Activated CD8-positive, alpha-beta memory T cell treated with anti-CD3 and anti-CD28 coated beads for 1 hour (primary cell): ENCODE measurements at regions not wholly inside any gene's neighbourhood (a gene's known extent, or its start where the extent isn't known, plus 50 kb on each side); places are given as distances from the start of the nearest gene placed in this dataset.

ENCODE experiments used
- DNase-seq, 2 donors: peaks; one replicate each; pipeline ENCODE4 v3.0.0-alpha.2; 2020; ENCODE audit warnings: low read depth in 1 of 2; ENCODE audit errors: extremely low read depth in 1 of 2

DNA sequence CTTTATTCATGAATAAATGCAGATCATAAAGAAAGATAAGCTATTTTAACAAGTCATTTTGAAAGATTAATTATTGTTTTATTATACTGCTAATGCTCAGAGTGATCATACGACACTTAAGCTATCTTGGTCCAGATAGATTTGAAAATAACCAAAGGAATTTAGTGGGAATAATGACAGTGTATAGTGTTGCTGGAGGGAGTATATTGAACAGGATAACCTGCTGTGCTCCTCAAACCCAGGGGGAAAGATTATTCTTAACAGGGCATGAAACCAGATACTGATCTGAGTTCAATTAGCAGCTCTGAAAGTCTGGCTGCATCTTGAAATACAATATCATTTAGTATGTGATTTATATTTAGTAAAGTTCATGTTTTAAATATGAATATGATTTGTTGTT is 216.3 kb upstream of the ITGA4 start:
- DNase-seq, result no peak

DNA sequence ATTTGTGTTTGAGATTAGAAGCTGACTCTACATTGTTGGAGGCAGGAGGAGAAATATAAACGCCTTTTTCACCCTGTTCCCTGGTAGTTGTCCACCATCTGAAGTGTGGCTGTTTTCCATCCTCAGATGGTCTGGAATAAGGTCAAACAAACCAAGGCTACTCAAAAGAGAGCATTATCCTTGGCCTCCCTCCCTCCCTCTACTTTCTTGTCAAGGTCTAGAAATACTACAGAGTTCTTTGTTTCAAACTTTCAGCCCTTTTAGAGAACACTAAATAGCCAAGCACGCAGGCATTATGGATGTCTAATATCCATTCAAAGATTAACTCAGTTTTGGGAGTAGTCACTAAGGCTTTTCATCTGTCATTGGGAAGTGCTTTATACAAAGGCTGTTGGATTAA is 215.8 kb upstream of the ITGA4 start:
- DNase-seq, result no peak

- no peak for DNase-seq
Observed at GRCh38 chr2:181241797-181242196, 215.4 kb upstream of the ITGA4 start.

DNA sequence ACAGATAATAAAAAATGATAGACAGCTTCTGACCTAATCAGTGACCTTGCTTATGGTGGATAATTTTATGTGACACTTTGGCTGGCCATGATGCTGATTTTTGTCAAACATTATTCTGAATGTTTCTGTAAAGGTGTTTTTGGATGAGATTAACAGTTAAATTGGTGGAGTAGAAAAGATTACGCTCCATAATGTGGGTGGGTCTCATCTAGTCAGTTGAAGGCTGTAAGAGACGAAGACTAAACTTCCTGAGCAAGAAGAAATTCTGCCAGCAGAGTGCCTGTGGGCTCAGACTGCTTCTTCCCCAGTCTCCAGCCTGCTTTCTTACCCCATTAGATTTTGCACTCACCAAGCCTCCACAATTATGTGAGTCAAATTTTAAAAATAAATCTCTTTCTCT is 214.9 kb upstream of the ITGA4 start:
- DNase-seq, result no peak

DNA sequence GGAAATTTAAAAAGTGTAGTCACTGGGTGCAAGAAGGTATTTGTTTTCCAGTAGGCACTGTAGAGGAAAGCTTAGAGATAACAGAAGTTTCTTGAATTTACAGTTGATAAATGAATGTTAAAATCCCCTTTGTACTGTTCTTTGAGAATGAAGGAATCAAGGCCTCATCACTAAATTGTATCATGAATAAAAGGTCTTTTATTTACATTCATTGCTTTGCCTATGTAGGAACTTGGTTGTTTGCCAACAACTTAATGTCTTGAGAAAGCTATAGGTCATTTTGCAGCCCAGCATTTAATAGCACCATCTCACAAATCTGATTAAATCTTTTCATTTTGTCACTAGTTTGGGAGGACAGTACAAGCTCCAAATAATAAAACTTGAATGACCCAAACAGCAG is 213.9 kb upstream of the ITGA4 start:
- no peak for DNase-seq

GRCh38 chr2:181250691-181251090 is 206.5 kb upstream of the ITGA4 start:
- no peak for DNase-seq

- no peak for DNase-seq
Observed at GRCh38 chr2:181252262-181253148, 204.7 kb upstream of the ITGA4 start.

- no peak for DNase-seq
Observed at GRCh38 chr2:181253438-181253837, 203.7 kb upstream of the ITGA4 start.

DNA sequence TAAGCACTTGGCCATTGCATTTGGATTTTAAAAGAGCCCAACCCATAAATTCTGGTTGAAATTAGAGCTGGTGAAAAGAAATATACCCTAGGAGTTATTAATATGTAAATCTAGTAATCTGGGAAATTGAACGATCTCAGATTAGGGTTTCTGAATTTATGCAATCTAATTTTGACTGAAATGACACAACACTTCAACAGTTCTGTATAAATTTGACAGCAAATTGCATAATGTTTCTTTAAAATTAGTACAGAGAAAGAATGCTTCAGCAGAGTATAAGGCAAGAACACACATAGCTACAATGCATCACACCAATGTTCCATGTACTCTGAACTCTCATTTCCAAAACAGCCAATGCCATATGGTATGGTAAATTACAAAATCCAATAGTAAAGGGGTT is 201.5 kb upstream of the ITGA4 start:
- no peak for DNase-seq

DNA sequence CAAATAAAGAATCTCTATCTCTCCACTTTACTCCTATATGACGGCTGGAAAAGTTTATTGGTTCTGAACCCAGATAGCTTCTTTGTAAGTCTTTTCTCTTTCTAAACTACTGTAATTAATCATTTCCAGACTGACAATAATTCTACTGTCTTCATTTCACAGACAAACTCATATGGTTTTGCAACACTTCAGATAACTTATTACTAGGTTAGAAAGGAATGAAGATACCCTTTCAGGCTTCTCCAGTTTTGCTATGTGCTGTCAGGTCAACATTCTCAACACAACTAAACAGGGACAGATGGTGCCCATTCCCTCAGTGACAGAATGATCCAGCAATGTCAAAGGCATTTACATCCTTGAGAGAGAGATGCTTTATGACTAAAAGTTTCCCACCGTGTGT is 198.5 kb upstream of the ITGA4 start:
- no peak for DNase-seq

- no peak for DNase-seq
Observed at GRCh38 chr2:181262782-181263181, 194.4 kb upstream of the ITGA4 start.

- DNase-seq, result no peak
Observed at GRCh38 chr2:181264001-181264400, 193.2 kb upstream of the ITGA4 start.

DNA sequence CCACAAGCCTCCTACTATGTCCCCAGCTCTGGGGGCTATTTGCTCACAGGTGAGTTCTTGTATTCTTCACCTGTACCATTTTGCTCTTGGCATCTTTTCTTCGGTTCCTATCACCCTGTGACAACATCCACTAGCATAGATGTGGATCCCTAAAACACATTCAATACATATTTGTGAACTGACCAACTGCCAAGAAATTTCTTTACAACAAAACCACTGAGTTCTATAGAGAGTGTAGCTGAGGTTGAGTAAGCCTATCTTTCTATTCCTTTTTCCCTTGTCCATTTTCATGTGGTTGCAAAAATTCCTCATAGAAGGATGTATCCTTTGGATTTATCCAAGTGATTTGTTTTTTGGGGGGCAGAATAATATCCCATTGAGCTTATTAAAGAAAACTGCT is 192.7 kb upstream of the ITGA4 start:
- DNase-seq, result no peak

DNA sequence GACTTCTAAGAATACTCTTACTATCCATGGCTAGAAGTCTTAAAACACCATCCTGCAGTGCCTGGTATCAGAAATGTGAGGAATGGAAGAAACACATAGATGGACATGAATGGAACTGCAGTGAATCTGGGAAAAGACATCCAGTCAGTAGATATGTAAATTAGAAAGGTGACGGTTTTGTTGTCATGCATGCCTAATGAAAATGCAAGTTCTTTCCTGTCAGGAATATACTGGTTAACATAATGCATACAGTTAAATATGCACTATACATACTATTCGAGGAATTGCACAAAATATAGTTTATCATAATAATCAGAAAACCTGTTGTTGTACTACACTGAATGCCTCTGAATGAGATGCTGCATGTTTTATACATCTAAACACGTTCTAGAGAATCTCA is 190.6 kb upstream of the ITGA4 start:
- DNase-seq, result no peak

GRCh38 chr2:181268174-181268867 is 188.9 kb upstream of the ITGA4 start:
- DNase-seq, result no peak

GRCh38 chr2:181273986-181274385 is 183.2 kb upstream of the ITGA4 start:
- DNase-seq, result no peak

DNA sequence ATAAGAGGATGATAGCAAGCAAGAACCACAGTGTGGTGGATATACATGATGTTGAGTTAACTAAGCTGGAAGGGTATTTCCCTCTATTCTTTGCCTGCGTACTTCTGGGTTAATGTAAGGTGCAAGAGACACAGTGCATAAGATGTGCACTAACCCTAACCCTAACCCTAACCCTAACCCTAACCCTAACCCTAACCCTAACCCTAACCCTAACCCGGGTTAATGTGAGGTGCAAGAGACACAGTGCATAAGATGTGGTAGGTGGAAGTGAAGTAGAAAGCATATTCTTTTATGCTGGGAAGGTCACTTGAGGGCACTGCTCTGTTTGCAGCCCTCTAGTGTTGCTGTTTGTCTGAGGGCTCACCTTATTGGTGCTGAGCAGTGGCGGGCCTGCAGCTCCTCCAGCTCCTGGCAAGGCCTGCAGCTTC is 181.5 kb upstream of the ITGA4 start:
- no peak for DNase-seq

- no peak for DNase-seq
Observed at GRCh38 chr2:181281206-181281832, 175.9 kb upstream of the ITGA4 start.

- DNase-seq, result no peak
Observed at GRCh38 chr2:181285116-181285515, 172.1 kb upstream of the ITGA4 start.

- DNase-seq, result no peak
Observed at GRCh38 chr2:181289698-181290097, 167.5 kb upstream of the ITGA4 start.

- DNase-seq, result no peak
Observed at GRCh38 chr2:181290182-181290581, 167.0 kb upstream of the ITGA4 start.

- DNase-seq, result no peak
Observed at GRCh38 chr2:181294979-181295378, 162.2 kb upstream of the ITGA4 start.
